ENCODE measurements at regions not wholly inside any gene's neighbourhood (a gene's known extent, or its start where the extent isn't known, plus 50 kb on each side); places are given as distances from the start of the nearest gene placed in this dataset.

GRCh38 chr14:47843236-47843635 lies 167.8 kb upstream of the MDGA2 start:
- intact Hi-C loops (cut with DNase I): no loop called here
- DNase-seq (no peak), ATAC-seq (no peak)
- Histone ChIP-seq H3K9me3 (peaks cover 0 to 22% of the 10 kb centered on the region in 2 donors), H3K4me1 (no peaks in the 10 kb centered on the region), H3K27me3 (no peaks in the 10 kb centered on the region), H3K4me3 (no peak overlapping the region), H3K36me3 (no peaks in the 10 kb centered on the region), H3K27ac (no peak overlapping the region)
- no peak for TF ChIP-seq CTCF (IDR thresholded peaks at IDR 0.05)

DNA sequence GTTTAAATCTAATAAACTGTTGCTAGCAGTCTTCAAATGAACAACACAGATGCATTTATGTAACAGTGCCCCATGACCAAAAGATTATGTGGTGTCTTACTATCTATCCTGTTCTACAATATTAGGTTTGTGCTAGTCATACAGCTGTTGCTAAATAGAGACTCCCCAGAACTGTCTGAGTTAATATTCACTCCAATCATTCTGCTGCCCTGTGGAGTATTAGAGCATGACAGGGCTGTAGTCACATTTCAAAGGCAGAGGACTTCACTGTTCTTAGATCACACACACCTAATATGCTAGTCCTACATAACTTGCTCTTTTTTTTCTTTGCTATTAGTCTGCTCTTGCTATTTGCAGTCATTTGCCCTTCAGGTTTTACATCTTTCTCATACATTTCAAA lies 157.6 kb upstream of the MDGA2 start:
- TF ChIP-seq CTCF (IDR thresholded peaks at IDR 0.05): no peak
- Histone ChIP-seq H3K27me3 (no peaks in the 10 kb centered on the region), H3K36me3 (no peaks in the 10 kb centered on the region), H3K9me3 (peaks cover 0 to 9% of the 10 kb centered on the region in 2 donors), H3K4me3 (no peak overlapping the region), H3K27ac (no peak overlapping the region), H3K4me1 (no peaks in the 10 kb centered on the region)
- intact Hi-C loops (cut with DNase I): no loop called here
- no peak for ATAC-seq
- no peak for DNase-seq

- intact Hi-C loops (cut with DNase I): no loop called here
- no peak for DNase-seq
Observed at GRCh38 chr14:47826809-47827208, 151.4 kb upstream of the MDGA2 start.

GRCh38 chr14:47822326-47822725 lies 146.9 kb upstream of the MDGA2 start:
- Histone ChIP-seq H3K27me3 (no peaks in the 10 kb centered on the region), H3K9me3 (peaks cover 0 to 21% of the 10 kb centered on the region in 2 donors), H3K4me3 (no peak overlapping the region), H3K36me3 (no peaks in the 10 kb centered on the region), H3K27ac (no peak overlapping the region), H3K4me1 (no peaks in the 10 kb centered on the region)
- ATAC-seq: no peak
- TF ChIP-seq CTCF (IDR thresholded peaks at IDR 0.05): no peak
- intact Hi-C loops (cut with DNase I): no loop called here
- DNase-seq: no peak

More at GRCh38 chr14:47826809-47827208, 151.4 kb upstream of the MDGA2 start:
- no peak for ATAC-seq
- no peak overlapping the region for H3K27ac ChIP-seq
- no peaks in the 10 kb centered on the region for H3K27me3 ChIP-seq
- no peaks in the 10 kb centered on the region for H3K36me3 ChIP-seq
- no peak for TF ChIP-seq CTCF (IDR thresholded peaks at IDR 0.05)
- peaks cover 0 to 3% of the 10 kb centered on the region in 2 donors for H3K9me3 ChIP-seq
- no peak overlapping the region for H3K4me3 ChIP-seq
- H3K4me1 ChIP-seq: no peaks in the 10 kb centered on the region

DNA sequence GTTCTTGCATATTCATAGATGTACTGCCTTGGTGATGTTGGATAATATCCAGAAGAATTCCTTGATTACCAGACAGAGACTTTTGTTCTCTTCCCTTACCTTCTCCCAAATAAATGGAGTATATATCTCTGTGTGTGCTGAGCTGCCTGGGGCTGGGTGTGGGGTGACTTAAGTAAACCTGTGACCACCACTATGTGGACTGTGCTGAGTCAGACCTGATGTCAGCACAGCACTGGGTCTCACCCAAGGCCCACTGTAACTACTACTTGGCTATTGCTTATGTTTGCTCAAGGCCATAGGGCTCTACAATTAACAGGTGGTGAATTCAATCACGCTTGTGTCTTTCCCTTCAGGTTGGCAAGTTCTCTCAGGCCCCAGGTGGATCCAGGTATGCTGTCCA lies 145.7 kb upstream of the MDGA2 start:
- Histone ChIP-seq H3K9me3 (peaks cover 0 to 31% of the 10 kb centered on the region in 2 donors), H3K27ac (no peak overlapping the region), H3K4me3 (no peak overlapping the region), H3K36me3 (no peaks in the 10 kb centered on the region), H3K27me3 (no peaks in the 10 kb centered on the region), H3K4me1 (no peaks in the 10 kb centered on the region)
- TF ChIP-seq CTCF (IDR thresholded peaks at IDR 0.05): no peak
- DNase-seq (no peak), ATAC-seq (no peak)
- intact Hi-C loops (cut with DNase I): no loop called here

All from left lung (tissue), 4 donors.